ENCODE measurements at regions not wholly inside any gene's neighbourhood (a gene's known extent, or its start where the extent isn't known, plus 50 kb on each side); places are given as distances from the start of the nearest gene placed in this dataset.
"Not testable (repeated sequence)": the region's sequence is repeated elsewhere in the genome, so short reads cannot be mapped to it uniquely, and the experiment has no call there.

DNA sequence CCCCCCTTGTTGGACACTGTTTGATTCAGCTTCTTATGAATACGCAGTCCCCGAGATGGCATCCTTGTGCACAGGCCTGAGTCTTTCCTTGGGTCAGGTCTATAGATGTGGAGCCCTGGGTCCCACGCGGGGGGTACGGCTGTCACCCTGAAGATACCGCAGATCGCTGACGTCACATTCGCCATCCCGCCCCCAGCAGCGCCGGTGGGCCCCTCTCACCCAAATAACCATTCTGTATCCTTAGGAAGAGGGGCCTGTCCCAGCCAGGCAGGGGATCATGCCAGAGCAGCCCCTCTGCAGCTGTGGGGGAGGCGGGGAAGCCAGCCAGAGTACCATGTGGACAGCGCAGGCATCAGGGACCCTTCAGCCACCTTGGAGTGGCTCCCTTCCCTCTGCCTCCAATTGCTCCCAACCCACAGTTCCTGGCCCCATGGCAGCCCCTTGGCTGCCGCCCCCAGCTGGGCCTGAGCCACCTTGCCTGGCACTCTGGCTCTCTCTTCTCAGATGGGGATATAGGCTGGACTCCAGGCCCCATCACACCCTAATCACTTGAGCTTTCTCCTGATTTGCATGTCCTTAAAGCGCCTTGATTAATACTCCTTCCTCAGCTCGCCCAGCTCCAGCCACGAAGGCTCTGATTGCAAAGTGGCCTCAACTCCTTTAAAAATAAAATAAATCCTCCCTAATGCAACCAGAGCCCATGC is 189.8 kb downstream of the C9orf50 start:
- no peak for DNase-seq

GRCh38 chr9:129428864-129429577 is 191.9 kb downstream of the C9orf50 start:
- no peak for DNase-seq

GRCh38 chr9:129427149-129427548 is 193.8 kb downstream of the C9orf50 start:
- DNase-seq = no peak

- not testable (repeated sequence) for DNase-seq
These were observed 197.1 kb downstream of the C9orf50 start for GRCh38 chr9:129423755-129424154.

DNA sequence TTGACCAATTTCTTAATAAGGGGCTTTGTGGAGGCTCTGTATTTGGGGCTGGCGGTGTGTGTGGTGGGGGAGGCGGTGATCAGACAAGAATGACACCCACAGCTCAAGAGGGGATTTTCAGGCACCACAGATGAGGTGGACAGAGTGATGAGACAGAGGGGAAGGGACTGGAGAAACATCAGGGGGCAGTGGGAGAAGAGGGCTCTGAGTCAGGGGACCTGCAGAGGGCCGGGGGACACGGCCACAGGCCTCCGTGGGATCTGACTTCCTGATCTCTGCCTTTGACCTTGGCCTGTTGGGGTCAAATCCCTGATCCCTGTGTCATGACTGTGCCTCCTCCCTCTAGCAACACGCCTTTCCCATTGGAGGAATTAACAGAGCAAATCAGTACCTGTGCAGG is 197.7 kb downstream of the C9orf50 start:
- no peak for DNase-seq

DNA sequence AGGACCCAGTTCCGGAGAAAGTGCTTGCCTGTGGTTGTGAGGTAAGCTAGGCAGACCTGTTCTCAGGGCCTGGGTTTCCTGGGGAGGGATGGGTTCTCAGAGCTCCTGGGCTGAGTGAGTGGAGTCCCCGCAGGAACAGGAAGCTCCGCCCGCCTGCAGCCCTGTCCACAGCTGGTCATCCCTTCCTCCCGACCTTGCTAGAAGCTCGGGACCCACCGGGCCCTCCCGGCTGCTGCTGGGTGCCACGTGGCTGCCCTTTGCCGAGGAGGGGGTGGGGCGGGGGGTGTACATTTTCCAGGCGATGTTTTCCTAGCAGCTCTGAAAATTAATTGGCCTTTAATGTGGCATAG is 198.1 kb downstream of the C9orf50 start:
- no peak for DNase-seq

DNA sequence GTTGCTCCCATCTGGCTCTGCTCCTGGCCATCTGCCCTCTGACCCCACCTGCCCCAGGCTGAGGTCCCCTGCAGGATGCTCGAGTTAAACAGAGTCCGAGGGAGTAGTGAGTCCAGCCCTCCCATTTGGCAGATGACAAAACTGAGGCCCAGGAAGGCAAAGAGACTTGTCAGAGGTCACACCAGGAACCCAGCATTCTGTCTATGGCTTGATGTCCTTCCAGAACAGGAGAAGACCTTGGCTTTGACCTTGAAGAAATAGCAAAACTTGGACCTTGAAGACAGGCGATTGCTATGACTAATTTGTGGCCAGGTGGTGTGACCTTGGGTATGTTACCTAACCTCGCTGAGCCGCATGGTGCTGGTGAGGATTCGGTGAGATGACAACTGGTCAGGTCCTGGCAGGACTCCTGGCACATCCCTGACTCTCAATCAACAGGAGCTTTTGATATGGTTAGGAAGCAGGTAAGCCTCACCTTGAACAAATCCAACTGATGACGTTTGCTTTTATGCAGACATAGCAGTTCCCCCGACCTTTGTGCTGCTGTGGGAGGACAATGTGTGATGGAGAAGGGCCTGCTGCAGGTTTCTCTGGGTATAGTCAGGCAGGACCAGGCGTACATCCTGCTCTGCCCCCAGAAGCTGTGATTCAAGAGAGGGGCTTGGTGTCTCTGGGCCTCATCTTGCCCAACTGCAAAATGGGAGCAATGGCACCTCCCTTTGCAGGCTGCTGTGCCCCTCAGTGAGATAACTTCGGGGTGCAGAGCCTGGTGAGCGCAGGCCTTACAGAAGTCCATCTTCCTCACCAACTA is 198.7 kb downstream of the C9orf50 start:
- DNase-seq = no peak

DNA sequence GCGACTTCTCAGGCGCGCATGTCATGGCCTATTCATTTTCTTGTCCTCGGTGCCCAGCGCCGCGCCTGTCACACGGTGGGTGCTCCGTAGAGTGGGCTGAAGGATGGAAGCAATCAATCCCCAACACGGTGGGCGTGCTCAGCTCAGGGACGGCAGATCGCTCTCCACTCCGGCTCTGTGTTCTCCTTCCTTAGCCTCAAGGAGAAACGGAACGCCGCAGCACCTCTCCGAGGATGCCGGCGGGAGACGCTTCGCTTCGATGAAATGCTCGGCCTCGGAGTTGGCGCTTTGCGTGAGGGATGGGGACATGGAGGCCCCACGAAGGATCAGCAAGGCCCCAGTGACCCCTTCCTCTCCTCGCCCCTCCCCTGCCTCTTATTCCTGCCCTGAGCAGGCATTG is 199.5 kb downstream of the C9orf50 start:
- DNase-seq = no peak

DNA sequence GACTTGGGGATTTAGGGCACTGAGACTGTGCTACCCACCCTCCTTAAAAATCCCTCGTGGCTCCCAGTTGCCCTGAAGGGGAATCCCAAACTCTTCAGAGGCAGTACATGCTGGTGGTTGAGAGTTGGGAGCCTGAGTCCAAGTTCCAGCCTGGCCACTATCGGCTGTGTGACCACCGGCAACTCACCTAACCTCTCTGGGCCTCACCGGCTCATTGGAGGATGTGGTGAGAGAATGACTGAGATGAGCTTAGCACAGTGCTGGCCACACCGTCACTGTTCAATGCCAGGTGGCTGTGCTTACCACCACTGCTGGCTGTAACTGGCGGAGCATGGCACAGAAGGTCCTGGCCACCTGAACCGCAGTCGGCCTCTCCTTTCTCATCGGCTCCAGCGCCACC is 200.2 kb downstream of the C9orf50 start:
- no peak for DNase-seq

- DNase-seq = no peak
These were observed 201.5 kb downstream of the C9orf50 start for GRCh38 chr9:129419382-129419899.

- no peak for DNase-seq
These were observed 202.4 kb downstream of the C9orf50 start for GRCh38 chr9:129418451-129418850.

DNA sequence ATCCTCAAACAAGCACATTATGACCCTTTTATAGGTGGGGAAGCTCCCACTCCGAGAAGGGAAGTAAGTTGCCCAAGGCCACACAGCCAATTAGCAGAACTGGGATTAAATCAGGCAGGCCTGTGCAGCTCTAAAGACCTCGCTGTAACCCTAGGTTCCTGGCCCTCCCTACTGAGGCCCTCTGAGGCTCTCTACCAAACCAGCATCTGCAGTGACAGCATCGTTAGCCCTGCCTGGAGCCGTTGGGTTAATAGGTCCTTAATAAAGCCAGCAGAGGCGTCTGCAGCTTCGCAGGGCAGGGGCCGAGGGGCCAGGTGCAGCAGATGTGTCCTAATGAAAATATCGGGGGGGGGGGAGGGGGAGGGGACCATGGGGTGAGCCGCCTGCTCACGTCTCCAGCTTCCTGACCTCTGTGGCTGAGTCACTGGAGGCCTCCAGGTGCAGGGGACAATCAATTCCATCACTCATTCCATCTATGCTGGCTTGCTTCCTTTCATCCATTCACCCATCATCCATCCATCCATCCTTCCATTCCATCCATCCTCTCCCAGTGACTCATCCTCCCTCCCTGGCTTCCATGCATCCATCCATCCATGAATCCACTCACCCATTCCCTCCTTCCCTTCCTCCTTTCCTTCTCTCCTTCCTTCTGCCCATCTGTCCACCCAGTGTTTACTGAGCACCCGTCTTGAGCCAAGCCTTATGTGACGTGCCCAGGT is 203.9 kb downstream of the C9orf50 start:
- peak in 1 of 2 experiments; percentile 69 for DNase-seq

DNA sequence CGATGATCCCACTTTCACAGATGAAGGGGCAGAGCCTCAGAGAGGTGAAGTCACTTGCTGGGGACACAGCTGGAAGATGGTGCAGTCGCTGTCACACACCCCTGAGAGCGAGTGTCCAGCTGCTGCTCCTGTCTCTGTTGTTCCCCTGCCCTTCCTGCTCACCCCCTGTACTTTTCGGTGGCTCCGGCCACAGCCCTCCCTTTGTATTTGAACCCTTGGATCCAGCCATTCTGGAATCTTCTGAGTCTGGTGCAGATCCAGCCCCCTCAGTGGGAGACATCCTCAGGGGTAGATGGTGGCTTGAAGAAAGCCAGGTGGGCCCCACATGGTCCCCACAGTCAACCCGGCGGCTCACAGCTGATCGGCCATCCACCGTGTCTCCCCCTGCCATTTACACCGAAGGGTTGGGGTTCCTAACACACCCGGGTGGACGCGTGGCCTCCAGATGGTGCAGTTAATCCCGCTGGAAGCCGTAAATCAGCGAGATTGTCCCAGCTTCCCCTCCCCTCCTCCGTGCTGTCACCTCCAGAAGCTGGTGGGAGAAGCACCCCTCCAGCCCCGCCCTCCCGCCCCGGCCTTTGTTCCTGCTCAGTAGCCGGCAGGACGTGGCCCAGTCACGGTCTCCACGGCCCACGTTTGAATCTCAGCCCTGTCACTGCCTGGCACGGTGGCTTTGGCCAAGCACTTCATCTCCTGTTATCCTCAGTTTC is 204.8 kb downstream of the C9orf50 start:
- no peak for DNase-seq

GRCh38 chr9:129414993-129415941 is 205.6 kb downstream of the C9orf50 start:
- DNase-seq = no peak

DNA sequence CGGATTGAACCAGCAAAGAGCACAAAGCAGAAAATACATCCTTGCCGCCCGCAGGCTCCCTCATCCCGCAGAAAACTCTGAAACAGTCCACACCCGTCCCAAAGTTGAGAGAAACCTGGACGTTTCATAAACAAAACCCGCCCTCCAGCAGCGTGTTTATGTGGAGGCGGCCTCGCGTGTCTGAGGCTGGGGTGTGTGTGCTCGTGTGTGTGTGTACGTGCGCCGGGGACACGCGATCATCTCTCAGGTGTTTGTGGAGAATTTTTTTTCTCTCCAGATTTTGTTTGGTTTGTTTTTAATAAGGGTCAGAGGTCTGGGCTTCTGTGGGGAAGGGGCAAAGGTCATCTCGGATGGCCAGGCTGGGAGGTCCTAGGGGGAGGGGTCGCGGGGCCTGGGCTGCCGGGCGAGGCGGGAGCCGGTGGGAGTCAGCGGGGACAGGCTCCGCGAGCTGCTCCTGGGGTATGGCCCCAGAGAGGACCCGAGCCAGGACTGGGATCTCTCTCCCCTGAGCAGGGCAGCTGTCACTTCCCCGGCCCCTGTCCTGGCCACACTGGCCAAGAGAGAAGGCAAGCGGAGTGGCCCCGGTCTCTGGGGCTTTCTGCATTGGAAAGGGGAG is 206.4 kb downstream of the C9orf50 start:
- no peak for DNase-seq

DNA sequence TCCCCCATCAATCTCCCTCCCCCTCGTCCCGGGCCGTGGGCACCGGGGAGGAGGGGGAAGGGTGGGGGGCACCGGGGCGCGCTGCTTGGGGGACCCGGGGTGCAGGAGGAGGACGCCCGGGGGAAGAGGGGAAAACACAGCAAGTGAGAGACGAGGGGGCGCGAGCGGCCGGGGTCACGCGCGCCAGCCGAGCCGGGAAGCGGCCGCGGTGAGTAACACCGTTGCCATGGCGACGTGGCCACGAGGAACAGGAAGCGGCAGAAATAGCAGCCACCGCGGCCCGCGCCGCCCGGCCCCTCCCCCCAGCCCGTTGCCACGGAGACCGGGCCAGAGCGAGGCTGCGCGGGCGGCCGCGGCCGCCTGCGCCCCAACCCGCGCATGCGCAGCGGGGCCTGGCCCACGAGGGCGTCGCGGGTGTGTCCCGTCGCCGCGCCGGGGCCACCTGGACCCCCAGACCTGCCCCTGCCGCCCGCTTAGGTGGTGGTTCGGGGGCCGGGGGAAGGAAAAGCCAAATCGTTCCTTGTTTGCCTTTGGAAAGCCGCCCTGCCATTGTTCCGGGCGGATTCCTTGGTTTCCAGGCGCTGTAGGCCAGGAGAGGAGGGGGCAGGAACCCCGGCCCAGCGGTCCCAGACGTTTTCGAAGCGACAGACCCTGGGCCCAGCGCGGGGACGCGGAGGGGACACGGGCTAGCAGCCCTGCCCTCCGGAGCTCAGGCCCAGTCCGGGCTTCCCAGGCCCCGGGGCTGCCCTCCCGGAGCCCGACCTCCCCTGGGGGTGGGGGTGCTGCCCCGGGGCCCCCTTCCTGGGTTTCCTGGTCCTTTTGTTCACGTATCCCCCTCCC is 207.1 kb downstream of the C9orf50 start:
- peak; percentile 89 to 94 for DNase-seq

DNA sequence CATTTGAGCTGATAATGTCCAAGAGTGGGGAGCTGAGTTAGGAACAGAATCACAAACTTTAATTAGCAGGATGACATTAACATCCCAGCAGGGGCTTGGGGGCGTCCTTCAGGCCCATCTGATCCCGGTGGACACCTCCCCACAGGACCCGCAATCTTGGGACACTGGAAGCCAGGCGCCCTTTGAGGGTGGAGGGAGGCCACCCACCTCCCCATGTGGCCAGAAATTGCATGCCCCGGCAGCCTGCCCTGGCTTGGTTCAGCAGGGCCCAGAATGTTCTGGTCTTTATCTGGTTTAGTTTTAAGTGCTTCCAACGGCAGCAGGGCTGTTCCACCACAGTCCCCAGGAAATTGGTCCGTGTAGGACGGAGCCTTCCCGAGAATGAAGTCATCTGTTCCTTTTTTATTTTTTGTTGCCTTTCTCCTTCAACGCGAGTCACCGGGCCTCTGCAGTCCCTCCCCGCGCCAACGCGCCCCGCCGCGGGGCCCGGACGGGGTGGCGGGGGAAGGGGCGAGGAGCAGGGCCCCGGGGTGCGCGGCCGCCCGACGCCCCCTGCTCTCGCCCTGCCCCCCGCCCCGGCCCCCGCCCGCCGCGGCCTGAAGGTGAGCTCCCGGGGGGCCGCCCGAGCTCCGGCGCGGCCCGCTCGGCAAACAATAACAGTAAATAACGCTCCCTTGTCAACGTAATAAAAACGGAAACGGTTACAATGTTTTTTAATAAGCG is 207.9 kb downstream of the C9orf50 start:
- DNase-seq = no peak

DNA sequence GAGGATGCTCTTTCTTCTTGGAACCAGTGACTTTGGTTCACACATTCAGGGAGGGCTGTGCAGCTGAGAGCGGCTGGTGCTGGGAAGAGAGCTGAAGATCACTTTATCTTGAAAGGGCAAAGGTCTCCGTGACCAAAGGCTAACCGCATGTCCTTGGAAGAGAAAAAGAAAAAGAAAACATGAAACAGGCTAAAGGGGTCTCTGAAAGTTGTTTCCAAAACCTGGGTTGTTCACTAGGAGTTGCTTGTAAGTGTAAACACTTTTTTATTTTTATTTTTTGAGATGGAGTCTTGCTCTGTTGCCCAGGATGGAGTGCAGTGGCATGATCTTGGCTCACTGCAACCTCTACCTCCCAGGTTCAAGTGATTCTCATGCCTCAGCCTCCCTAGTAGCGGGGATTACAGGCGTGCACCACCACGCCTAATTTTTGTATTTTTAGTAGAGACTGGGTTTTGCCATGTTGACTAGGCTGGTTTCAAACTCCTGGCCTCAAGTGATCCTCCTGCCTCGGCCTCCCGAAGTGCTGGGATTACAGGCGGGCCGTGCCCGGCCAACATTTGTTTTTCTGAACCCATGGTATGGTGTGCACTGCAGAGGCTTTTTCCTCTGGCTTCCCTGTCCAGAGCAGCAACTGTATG is 208.6 kb downstream of the C9orf50 start:
- DNase-seq = not testable (repeated sequence)

Measured in SHP77 (cell line).